AG10803 (cell line): ENCODE measurements at regions not wholly inside any gene's neighbourhood (a gene's known extent, or its start where the extent isn't known, plus 50 kb on each side); places are given as distances from the start of the nearest gene placed in this dataset.

Experiments
- DNase-seq: peaks from one replicate; pipeline ENCODE4 v3.0.0; 2010; ENCODE audit warnings: low read depth
- H3K4me3 ChIP-seq: 2 replicates; pipeline ENCODE4 v1.5.1; 2011; ENCODE audit warnings: mild to moderate bottlenecking, low read length, control low read depth
- CTCF ChIP-seq: conservative IDR thresholded peaks from 2 replicates; pipeline ENCODE4 v1.5.1; 2011; ENCODE audit warnings: mild to moderate bottlenecking, low read length, control low read depth, inconsistent platforms

DNA sequence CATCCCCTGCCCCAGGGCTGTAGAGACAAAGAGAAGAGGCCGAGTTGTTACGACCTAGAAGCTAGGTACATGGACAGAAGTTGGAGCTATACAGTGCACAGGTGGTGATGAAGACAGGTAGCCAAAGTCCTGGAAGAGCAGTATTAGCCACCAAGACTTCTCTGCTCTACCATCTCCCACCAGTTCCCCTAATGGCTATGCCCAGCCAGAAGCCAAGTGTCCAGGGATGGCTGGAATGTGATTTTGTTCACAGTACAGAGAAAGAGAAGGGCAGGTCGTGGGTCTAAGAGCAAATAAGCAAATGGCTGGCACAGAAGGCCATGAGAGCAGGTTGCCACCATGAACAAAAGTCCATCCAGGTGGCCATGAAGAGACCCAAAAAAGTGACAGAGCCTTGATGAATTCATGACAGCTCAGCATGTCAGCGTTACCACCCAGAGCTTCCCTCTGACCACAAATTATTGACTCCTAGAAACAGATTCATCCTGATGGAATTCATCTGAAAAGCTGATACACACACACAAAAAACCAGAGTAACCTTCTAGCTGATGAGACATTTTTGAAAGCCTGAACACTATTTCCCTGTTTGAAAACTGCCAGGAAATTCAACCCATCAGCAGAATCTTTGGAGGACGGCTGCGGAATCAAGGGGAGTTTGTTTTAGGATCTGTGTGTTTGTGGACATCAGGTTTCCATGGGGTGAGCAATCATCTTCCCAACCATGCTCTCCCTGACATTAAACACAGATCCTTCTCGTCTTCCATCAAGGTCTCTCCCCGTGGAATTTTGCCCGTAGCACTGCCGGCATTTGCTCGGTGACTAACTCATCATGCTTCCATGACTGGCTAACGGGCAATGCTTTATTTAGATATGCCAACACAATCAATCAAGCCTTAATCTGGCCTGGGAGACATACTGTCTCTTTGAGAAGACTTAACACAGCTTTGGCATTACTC, 906.7 kb upstream of the AUTS2 start:
- DNase-seq, result peak; percentile 95
- peak overlapping the region; percentile 18 for H3K4me3 ChIP-seq
- no peak for TF ChIP-seq CTCF

GRCh38 chr7:68692511-68692910, 905.8 kb upstream of the AUTS2 start:
- no peak for DNase-seq
- TF ChIP-seq CTCF, result no peak

GRCh38 chr7:68694656-68695055, 903.6 kb upstream of the AUTS2 start:
- H3K4me3 ChIP-seq, result no peak overlapping the region
- no peak for TF ChIP-seq CTCF
- DNase-seq, result peak; percentile 80

More at GRCh38 chr7:68692511-68692910, 905.8 kb upstream of the AUTS2 start:
- H3K4me3 ChIP-seq, result no peak overlapping the region

DNA sequence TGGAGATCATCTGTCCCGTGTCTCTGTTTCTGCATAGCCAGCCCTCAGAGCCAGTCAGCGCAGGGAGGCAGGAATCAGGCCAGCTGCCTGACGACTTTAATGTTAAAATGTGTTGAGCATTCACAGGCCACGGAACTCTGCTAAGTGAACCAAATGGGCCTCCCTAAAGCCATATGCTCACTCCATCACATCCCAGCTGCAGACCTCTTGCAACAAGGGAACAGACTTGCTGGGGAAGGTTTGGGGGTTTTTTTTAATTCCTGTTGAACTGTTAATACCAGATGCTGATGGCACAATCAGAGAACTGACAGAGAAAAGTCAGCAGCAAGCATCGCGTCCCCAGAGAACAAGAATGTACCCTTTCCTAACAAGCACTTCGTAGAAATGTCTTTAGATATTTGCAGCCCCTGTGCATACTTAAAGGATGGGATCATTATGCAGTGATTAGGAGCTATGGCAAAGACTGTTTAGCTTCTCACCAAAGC, 900.4 kb upstream of the AUTS2 start:
- peak; percentile 92 for DNase-seq
- TF ChIP-seq CTCF, result no peak
- no peak overlapping the region for H3K4me3 ChIP-seq

- peak; percentile 89 for DNase-seq
These were observed 899.1 kb upstream of the AUTS2 start for GRCh38 chr7:68699090-68699711.

GRCh38 chr7:68700414-68700813, 897.9 kb upstream of the AUTS2 start:
- H3K4me3 ChIP-seq, result no peak overlapping the region
- TF ChIP-seq CTCF, result no peak
- no peak for DNase-seq

More at GRCh38 chr7:68699090-68699711, 899.1 kb upstream of the AUTS2 start:
- no peak overlapping the region for H3K4me3 ChIP-seq
- TF ChIP-seq CTCF, result no peak
